ENCODE measurements at regions not wholly inside any gene's neighbourhood (a gene's known extent, or its start where the extent isn't known, plus 50 kb on each side); places are given as distances from the start of the nearest gene placed in this dataset.
"Not testable (repeated sequence)": the region's sequence is repeated elsewhere in the genome, so short reads cannot be mapped to it uniquely, and the experiment has no call there.

DNA sequence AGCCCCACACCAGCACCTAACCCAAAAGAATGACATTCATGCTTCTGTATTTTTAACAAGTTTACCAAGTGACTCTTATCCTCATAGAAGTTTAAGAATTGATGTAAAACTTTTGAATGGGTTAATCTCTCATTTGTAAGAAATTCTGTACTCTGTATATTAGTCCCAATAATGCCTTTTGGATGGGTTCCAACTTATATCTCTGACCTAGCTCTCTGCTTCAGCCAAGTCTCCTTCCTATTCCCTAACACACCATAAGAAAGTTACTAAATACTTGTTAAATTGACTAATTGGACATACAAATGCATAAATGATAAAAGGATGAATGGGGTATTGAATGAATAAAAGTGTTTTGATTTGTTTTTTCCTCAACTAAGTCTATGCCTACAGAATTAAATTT lies 557.3 kb downstream of the TMTC2 start:
- no peak for DNase-seq (ENCODE audit: low spot score)

DNA sequence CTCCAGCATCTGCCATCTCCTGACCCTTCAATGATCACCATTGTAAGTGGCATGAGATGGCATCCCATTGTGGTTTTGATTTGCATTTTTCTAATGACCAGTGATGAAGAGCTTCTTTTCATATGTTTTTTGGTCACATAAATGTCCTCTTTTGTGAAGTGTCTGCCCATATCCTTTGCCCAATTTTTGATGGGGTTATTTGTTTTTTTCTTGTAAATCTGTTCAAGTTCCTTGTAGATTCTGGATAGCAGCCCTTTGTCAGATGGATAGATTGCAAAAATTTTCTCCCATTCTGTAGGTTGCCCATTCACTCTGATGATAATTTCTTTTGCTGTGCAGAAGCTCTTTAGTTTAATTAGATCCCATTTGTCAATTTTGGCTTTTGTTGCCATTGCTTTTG lies 547.3 kb downstream of the TMTC2 start:
- not testable (repeated sequence) for DNase-seq (ENCODE audit: low spot score)

DNA sequence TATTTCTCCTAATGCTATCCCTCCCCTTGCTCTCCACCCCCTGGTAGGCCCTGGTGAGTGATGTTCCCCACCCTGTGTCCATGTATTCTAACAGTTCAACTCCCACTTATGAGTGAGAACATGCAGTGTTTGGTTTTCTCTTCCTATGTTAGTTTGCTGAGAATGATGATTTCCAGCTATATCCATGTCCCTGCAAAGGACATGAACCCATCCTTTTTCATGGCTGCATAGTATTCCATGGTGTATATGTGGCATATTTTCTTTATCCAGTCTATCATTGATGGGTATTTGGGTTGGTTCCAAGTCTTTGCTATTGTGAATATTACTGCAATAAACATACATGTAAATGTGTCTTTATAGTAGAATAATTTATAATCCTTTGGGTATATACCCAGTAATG lies 540.3 kb downstream of the TMTC2 start:
- DNase-seq (ENCODE audit: low spot score): not testable (repeated sequence)

DNA sequence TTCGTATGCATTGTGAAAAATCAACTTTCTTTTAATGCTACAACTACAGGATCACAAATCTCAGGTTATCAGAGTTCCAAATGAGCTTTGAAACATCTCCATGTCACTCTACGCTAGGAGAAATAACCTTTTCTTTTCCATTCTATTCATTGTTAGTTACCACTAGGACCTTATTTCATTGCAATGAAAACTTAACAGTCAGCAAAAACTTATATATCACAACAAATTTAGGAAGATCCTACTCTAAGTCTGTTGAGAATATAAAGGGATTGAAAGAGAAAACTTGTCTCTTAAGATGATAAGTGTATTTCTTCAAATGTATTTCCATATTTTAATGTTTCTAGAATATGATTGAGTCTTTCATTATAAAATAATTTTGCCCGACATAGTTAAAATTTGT lies 539.1 kb downstream of the TMTC2 start:
- no peak for DNase-seq (ENCODE audit: low spot score)

DNA sequence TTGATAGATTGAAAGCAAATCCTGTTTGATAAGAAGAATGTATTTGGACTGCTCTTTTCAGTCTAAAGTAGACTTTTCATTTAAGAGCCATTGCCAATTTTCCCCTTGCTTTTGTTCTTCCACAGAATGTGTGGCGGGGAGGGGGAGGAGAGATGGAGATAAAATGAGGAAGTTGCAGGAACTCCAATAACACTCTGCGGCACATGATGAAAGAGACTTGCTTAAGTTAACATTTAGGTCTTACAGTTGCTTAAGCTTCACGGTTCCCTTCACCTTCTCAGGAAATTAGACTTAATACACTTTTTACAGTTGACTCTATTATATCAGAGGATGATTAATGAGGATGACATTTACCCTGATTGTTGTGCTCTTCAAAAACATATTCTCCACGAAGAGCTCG lies 537.3 kb downstream of the TMTC2 start:
- no peak for DNase-seq (ENCODE audit: low spot score)

DNA sequence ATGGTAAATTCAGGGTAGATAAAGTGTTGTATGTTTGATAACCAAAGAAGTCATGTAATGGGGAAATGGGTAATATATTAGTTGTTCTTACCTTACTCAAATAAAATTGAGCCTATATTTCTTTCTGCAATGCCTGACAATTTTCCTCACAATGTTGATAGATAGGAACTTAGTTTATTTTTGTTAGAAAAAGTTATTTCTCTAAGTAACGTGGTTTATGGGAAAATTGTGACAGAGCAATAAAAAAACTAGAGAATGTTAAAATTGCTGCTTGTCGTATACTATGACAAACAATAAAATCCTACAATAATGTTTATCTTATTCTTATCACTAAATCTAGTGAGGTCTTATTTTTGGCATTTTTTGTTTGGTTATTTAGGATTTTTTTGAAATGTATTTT lies 534.1 kb downstream of the TMTC2 start:
- DNase-seq (ENCODE audit: low spot score): no peak

DNA sequence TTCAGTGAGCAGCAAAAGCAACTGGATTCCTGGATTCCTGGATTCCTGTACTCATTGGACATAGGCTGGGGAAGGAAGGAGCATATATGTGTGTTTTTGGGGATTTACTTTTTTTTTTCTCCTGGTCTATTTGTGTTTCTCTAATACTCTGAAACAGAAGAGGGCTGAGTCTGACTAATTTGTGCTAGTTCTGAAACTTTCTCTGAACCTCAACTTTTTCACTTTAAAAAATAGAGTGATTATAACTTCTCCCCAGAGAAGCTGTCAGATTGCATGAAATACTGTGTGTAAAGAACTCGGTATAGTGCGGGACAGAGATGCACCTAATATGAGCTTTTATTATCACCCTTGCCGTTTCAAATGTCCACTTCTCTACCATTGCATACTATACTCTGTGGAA lies 529.5 kb downstream of the TMTC2 start:
- no peak for DNase-seq (ENCODE audit: low spot score)

DNA sequence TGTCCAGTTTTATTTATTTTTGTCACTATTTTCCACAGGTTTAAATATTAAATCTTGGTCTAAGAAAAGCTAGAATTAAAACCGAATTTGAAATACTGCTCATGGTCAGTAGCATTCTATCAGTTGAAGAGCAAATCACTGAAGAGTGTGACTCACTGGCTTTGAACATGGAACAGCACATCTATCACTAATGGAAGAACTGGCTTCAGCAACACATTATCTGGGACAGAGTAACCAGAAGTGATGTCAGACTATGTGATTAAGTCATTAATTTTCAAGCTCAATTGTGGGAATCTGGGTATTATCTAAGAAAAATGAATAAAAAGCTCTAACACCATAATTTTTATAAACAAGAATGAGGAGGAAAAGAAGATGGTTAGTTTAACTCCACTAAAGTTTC lies 527.5 kb downstream of the TMTC2 start:
- DNase-seq (ENCODE audit: low spot score): no peak

DNA sequence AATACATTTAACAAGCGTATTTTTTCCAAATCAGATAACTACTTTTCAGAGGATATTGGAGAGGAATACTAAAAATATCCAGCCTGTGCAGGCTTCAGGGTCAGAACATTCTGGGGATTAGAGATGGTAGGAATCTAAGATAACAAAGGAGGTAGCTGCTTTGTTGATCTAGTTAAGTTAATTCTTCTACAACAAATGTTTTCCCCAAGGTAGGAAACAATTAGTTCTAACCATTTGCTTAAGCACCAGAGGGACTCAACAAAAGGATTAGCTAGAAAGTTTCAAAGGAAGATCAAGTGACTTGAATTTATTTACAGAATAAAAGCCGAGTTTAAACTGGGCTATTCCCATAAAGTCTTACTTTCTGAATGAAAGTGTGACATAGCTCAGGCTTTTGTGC lies 524.2 kb downstream of the TMTC2 start:
- no peak for DNase-seq (ENCODE audit: low spot score)

DNA sequence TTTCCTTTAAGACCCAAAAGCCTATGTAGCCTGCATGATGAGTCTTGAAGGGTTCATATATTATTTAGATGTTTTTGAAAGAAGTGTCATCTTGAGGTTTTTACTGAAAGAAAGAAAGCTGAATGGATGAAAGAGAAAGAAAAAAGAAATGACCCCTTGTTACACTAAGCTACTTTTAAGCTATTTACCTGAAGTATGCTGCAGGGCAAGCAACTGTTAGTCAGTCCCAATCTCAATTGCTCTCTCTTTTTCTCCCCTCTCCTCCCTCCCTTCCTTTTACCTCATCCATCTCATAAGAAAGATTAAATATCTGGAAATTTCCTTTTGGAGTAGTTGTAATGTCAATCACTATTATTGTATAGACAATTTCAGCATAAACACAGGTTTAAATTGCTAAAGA lies 512.4 kb downstream of the TMTC2 start:
- DNase-seq (ENCODE audit: low spot score): no peak

DNA sequence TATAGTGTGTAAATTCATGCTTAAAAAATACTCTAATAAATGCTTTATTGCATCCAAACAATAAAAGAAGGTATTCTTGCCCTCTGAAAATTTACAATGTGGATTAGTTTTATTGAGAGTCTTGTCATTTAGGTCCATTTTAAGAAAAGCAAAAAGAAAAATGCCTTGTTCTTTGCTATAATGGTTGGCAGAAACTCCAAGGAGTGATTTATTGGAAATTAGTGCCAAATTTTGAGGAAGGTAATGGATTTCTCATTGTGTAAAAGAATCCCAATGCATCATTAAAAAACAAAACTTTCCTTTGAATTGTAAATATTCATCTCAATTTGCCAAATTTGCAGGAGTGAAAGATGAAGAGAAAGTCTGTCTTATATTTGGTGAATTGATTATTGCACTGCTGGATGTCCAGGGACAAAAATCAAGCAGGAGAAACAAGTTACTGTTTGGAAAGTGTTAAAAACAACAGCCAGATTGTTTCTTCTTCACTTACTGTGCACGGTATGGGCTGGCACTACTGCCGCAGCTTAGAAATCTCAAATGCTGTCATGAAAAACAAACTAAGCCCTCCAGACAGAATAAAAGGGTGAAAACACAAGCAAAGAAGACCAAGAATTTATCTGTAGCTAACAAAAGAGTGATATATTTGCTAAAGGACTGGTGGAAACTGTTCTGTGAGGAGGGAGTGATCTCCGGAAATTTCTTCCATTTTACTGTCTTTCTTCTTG lies 511.7 kb downstream of the TMTC2 start:
- no peak for DNase-seq (ENCODE audit: low spot score)

DNA sequence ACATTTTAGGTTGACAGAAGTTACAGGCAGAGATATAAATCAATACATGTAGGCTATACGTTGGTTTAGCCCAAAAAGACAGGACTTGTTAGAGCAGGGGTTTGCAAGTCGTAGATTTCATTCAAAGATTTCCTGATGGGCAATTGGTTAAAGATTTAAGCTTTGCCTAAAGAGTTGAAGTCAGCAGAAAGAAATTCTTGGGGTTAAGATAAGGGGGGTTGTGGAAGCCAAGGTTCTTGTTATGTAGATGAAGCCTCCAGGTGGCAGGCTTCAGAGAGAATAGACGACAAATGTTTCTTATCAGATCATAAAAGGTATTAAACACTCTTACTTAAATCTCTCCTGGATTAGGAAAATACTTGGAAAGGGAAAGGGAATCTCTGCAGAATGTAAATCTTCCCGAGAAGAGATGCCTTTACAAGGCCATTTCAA lies 510.8 kb downstream of the TMTC2 start:
- DNase-seq (ENCODE audit: low spot score): no peak

DNA sequence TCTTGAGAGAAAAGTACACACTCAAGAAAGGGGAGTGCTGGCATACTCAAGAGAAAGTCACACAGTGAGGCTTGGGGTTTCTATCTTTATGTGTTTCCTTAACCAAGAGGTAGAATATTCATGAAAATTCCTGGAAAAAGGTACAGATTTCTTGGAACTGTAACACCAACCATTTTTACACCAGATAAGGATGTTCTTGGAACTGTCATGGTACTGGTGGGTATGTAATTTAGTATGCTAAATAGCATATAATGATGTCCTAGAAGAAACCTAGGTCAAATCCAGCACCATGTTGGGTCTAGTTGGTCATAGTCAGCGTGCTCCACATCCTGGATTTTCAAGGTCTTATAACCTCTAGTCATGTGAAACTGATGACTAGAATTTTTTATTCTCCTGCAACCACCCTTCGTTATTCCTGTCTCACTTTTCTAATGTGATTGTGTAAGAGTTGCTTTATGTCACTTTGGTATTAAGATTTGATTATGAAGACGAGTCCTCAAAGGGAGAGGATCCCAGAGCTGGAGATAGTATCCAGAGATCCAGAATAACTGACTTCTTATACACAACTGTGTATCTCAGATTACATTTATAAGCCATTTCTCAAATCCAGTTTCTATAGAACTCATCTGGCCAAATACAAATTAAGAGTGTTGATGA lies 510.1 kb downstream of the TMTC2 start:
- no peak for DNase-seq (ENCODE audit: low spot score)

DNA sequence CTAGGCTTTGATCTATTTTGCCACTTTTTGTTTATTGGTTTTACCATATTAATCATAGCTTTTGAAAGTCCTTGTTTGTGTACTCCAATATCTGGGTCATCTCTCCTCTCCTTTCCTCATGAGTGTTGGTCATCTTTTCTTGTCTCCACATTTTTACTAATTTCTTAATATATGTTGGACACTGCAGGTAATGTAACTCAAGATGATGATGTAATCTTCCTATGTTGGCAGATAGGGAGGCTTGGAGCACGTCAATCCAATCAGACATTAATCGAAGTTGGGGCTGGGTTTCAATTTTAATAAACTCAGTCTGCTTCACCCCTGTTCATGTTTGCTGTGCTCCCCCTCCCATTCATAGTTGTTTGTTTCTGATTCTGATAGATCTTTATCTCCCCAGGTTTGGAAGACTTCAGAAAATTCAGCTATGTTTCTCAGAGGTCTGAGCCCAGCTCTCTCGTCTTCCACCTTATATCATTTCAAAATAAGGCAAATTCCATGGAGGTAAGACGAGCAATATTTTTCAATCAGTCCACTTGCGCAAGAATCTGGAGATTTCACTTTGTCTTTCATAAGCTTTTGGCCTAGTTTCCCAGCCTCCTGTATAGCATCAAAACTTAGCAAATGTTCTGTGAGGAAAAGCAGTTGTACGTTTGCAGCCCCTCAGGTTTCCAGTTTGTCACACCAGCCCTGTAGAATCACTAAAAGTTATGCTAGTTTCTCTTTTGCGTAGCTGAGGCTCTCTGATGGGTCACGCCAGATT lies 504.1 kb downstream of the TMTC2 start:
- no peak for DNase-seq (ENCODE audit: low spot score)

DNA sequence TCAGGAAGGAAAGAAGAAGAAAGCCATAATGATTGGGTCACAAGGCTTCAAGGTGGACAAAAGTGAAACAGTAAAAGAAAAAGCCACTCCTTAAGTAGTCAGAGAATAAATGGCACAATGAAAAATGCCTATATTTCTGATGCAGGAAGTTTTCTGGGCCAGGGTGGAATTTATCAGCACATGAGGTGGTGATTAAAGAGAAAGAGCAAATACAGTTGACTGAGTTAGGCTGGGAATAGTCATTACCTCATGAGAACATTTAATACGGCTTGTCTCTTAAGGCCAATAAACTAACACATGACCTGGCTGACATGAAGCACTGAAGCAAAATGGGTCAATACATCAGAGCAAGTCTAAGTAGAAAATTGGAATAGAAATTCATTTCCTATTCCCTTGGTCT lies 499.7 kb downstream of the TMTC2 start:
- no peak for DNase-seq (ENCODE audit: low spot score)

DNA sequence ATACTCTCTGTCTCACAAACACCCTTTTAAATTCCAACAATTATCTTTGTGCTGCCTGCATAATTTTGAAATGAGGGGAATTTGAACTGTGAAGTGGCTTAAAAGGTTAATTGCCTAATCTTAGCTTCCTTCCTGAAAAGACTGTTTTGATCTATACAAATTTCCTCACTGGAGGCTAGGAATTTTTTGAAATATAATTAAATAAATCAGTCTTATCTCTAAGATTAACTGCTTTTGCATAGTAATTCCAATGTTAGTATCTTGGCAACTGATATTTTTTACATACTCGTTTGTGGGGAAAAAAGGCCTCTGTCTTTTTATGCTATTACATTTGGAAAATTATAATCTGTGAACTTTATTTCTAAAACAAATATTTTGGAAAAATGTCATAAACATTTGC lies 498.5 kb downstream of the TMTC2 start:
- no peak for DNase-seq (ENCODE audit: low spot score)

Measured in H4 (cell line).